Type B pancreatic cell (in vitro differentiated cells): ENCODE measurements at regions not wholly inside any gene's neighbourhood (a gene's known extent, or its start where the extent isn't known, plus 50 kb on each side); places are given as distances from the start of the nearest gene placed in this dataset.
A peak's percentile ranks its signal among the peaks of the same experiment; 100 is the strongest.

Source experiments
- DNase-seq: peaks from one replicate; pipeline ENCODE4 v3.0.0; 2021; ENCODE audit warnings: mixed read lengths; ENCODE audit not compliant: unreplicated experiment; ENCODE audit errors: extremely low spot score
- H3K27ac Mint-ChIP-seq: 2 replicates; pipeline ENCODE4 v1.8.0; 2021; ENCODE audit warnings: mild to moderate bottlenecking, mixed read lengths
- H3K27me3 Mint-ChIP-seq: 2 replicates; pipeline ENCODE4 v1.8.0; 2021; ENCODE audit warnings: mixed read lengths
- H3K36me3 Mint-ChIP-seq: 2 replicates; pipeline ENCODE4 v1.8.0; 2021; ENCODE audit warnings: mixed read lengths
- H3K4me1 Mint-ChIP-seq: one replicate; pipeline ENCODE4 v1.8.0; 2021; ENCODE audit warnings: mixed read lengths; ENCODE audit not compliant: unreplicated experiment
- H3K4me3 Mint-ChIP-seq: 2 replicates; pipeline ENCODE4 v1.8.0; 2021; ENCODE audit warnings: mild to moderate bottlenecking, mixed read lengths
- H3K9me3 Mint-ChIP-seq: 2 replicates; pipeline ENCODE4 v1.8.0; 2021; ENCODE audit warnings: mixed read lengths
- TF ChIP-seq, protein P1 (sequence below): fragments of 200-600 bp; sonication (generic); conservative IDR thresholded peaks from 2 replicates; pipeline ENCODE4 v1.5.0; 2021; ENCODE audit warnings: antibody characterized with exemption, mild to moderate bottlenecking

DNA sequence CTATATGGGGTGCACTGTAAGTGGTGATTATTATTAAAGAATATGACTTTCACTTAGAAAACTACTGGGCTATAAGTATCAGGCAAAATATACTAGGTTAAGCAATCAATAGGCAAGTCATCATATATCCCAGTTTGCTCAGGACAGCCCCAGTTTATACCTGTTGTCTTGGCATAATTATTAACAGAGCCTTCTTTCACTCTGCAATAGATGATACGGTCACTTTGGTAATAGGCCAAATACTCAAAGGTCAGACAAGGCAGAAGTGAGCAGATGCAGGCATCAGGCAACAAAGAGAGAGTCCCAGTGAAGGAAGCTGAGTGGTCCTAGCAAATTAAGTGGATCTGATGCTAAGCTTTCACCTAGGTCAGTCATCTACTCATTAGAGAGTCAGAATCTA lies 599.9 kb downstream of the LMO4 start:
- Mint-ChIP-seq H3K9me3 (peaks cover 18% of the 10 kb centered on the region), H3K4me3 (no peak overlapping the region), H3K4me1 (peaks cover 8% of the 10 kb centered on the region), H3K36me3 (peaks cover 5% of the 10 kb centered on the region), H3K27me3 (no peaks in the 10 kb centered on the region), H3K27ac (no peak overlapping the region)
- DNase-seq = no peak
- TF ChIP-seq, protein P1, sequence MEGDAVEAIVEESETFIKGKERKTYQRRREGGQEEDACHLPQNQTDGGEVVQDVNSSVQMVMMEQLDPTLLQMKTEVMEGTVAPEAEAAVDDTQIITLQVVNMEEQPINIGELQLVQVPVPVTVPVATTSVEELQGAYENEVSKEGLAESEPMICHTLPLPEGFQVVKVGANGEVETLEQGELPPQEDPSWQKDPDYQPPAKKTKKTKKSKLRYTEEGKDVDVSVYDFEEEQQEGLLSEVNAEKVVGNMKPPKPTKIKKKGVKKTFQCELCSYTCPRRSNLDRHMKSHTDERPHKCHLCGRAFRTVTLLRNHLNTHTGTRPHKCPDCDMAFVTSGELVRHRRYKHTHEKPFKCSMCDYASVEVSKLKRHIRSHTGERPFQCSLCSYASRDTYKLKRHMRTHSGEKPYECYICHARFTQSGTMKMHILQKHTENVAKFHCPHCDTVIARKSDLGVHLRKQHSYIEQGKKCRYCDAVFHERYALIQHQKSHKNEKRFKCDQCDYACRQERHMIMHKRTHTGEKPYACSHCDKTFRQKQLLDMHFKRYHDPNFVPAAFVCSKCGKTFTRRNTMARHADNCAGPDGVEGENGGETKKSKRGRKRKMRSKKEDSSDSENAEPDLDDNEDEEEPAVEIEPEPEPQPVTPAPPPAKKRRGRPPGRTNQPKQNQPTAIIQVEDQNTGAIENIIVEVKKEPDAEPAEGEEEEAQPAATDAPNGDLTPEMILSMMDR = no peak

DNA sequence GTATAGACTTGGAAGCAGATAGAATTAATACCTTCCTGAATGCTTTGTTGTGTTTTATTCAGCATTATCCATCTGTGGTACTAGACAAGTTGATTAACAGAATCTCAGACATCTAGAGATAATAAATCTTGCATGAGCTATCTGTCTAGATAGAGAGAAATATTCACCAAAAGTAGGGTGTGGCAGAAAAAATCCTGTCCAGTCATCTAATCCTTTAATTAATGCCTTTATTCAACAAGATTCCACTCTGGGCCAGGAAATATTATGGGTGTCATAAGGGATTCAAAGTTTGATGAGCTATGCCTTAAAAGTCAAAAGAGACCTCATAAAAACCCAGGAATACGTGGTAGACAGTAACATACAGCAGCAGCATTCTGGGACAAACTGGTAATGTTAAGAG lies 601.2 kb downstream of the LMO4 start:
- Mint-ChIP-seq H3K9me3 (peaks cover 18% of the 10 kb centered on the region), H3K4me3 (no peak overlapping the region), H3K4me1 (peaks cover 8% of the 10 kb centered on the region), H3K27me3 (no peaks in the 10 kb centered on the region), H3K36me3 (peaks cover 5% of the 10 kb centered on the region), H3K27ac (peak overlapping the region; percentile 13)
- TF ChIP-seq, protein P1 = no peak
- no peak for DNase-seq

DNA sequence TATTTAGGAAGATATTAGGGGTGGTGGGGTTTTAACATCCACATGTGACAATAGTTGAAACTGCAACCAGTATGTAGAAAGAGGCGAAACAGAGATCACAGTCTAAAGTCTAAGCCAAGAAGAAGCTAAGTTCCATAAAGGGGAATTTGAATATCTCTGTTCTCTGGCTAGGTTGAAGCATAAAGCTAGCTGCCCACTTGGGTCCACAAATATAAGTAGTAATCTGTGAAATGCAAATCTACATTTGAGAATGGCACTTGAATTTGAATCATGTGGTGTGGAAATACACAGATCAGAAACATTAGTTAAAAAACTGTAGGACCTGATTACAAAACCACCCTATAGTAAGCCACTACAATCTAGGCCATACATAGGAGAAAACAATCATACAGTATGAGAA lies 602.1 kb downstream of the LMO4 start:
- Mint-ChIP-seq H3K36me3 (peaks cover 9% of the 10 kb centered on the region), H3K4me3 (no peak overlapping the region), H3K4me1 (peaks cover 8% of the 10 kb centered on the region), H3K27ac (no peak overlapping the region), H3K9me3 (peaks cover 17% of the 10 kb centered on the region), H3K27me3 (no peaks in the 10 kb centered on the region)
- DNase-seq = no peak
- TF ChIP-seq, protein P1 = no peak

DNA sequence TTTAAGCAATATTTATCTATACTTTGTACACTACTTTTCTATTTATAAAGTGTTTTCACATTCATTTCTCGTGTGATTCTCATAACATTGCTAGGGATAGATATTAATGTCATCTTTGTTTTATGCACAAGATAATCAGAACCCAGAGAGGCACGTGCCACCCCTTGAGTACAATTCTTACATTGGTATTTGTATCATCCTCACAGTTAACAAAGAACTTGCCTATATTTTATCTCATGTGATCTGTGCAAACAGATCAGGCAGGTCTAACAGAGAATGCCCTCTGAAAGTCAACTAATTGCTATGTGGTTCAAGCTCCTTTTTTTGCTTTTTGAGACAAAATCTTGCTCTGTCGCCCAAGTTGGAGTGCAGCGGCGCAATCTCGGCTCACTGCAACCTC lies 604.5 kb downstream of the LMO4 start:
- DNase-seq = no peak
- Mint-ChIP-seq H3K9me3 (peaks cover 10% of the 10 kb centered on the region), H3K27me3 (no peaks in the 10 kb centered on the region), H3K27ac (no peak overlapping the region), H3K36me3 (peaks cover 9% of the 10 kb centered on the region), H3K4me1 (peaks cover under 1% of the 10 kb centered on the region), H3K4me3 (no peak overlapping the region)
- TF ChIP-seq, protein P1 = no peak

DNA sequence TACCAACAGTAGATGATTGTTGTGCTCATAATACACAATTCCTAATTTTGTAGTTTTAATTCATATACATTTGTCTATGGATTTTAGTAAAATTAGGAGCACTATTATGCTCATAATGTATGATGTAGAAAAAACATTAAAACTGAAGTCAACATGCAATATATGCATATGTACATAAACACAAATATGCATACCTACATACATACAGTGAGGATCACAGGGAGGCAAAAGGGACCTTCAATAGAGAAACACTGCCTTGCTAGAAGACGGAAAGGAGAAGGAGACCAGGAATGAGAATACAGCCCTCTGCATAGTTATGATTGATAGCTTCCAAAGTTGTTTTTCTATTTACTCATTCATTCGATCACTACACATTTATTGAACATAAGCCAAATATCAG lies 606.5 kb downstream of the LMO4 start:
- TF ChIP-seq, protein P1 = no peak
- Mint-ChIP-seq H3K27ac (no peak overlapping the region), H3K36me3 (peaks cover 9% of the 10 kb centered on the region), H3K9me3 (peaks cover 5% of the 10 kb centered on the region), H3K27me3 (no peaks in the 10 kb centered on the region), H3K4me3 (no peak overlapping the region), H3K4me1 (peaks cover 6% of the 10 kb centered on the region)
- no peak for DNase-seq

DNA sequence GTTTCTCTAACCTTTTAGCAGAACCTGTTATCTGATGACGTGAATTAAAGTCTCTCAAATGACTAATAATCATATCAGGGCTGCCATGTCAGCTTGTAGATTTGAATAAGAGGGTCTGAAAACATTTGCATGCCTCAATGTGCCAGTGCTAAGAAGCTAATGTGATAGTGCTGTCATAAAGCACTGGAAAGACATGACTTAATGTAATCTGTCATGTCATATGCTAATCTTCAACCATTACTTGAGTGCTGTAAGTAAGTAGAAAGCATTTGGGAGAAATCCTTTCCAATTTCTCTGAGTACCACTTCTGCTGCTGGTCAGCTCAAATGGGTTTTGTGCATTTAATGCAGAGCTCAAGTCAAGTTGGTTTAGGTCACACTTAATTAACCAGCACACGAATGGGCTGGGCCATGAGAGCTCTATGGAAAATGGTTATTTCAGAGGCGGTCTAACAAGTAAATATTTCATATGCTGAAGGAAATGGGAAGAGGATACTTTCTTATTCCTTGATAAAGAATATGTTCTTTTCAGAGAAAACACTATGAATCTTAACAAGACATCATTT lies 609.2 kb downstream of the LMO4 start:
- TF ChIP-seq, protein P1 = no peak
- Mint-ChIP-seq H3K36me3 (peaks cover 4% of the 10 kb centered on the region), H3K4me1 (peaks cover 23% of the 10 kb centered on the region), H3K27me3 (no peaks in the 10 kb centered on the region), H3K4me3 (no peak overlapping the region), H3K9me3 (no peaks in the 10 kb centered on the region), H3K27ac (no peak overlapping the region)
- DNase-seq = no peak
